ENCODE measurements at regions not wholly inside any gene's neighbourhood (a gene's known extent, or its start where the extent isn't known, plus 50 kb on each side); places are given as distances from the start of the nearest gene placed in this dataset.

DNA sequence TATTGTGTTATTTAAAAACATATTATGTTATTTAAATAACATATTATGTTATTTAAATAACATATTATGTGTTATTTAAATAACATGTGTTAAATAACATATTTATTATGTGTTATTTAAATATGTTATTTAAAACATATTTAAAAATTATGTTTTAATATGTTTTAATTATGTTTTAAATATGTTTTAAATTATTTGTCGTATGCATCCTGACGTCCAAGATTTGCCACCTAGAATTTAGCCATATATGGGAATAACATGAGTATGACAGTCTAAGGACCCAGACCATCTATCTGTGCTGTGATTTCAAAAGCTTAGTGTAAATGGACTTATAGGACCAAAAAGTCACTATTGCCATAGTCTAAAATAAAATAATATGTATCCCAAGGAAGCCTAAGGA is 484.3 kb upstream of the KLHL29 start:
- no peak for DNase-seq (ENCODE audit: low spot score)

DNA sequence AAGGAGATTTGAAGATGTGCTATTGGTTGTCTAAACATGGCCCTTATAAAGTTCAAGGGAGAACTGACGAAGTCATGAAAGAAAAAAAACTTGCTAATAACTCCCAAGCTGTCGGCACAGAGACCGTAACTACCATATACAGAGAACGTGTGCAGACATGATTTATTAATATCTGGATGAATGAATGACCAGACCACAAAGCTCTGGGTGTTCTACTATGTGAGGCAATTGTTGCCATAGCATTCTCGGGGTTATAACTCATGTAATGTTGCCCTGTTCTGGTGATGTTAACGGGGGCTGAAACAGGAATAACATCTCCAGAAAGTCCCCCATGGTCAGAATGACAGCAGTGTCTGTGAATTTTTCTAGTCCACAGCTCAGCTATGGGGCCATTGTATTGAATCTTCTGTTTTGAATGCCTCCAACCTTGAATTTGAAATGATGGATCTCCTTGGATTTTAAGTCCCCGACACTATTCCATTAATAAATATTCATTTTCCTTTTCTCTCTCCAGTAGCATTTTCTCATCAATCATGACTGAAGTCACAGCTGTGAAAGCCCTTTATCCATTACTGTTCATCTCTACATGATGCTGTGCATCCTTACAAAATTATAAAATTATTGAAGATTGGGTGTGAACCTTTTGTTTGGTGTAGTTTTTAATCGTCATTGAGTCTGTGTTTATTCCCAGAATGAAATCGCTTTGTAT is 483.4 kb upstream of the KLHL29 start:
- DNase-seq (ENCODE audit: low spot score) = no peak

DNA sequence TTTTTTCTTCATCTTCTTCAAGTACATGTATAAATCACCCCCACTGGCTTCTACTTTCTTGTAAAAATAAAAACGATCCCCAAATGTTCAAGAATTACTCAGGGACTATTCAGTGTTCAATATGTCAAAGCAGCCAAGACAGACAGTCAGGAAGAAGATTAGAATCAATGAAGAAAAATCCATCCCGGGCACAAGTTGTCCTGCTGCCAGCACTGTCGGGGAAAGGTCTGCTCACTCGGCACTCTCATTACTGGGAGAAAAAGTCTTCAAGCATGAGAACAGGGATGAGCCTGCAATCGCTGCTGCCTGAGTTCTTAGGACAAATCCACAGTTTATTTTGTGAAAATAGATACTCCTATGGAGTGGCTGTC is 482.8 kb upstream of the KLHL29 start:
- DNase-seq (ENCODE audit: low spot score) = no peak

DNA sequence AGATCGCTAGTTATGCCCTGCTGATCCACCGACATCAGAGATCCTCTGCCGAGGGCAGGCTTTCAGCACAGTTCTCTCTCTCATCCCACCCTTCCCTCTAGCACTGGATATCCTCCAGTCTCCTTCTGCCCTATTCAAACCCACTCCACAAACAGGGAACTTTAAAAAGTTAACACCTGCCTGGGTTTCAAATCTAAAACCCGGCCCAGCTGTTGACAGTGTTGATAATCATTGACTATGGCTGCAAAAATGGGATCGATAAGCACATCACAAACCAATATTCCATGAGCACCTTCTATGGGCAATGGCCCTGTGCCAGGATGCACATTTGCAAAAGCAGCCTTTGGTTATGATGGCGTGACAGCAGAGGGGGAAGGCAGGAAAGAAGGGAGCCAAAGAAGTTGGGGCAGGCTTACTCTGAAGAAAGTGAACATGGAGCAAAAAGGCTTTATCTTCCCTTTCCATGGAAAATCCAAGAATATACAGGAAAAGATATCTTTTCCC is 482.3 kb upstream of the KLHL29 start:
- DNase-seq (ENCODE audit: low spot score) = no peak

DNA sequence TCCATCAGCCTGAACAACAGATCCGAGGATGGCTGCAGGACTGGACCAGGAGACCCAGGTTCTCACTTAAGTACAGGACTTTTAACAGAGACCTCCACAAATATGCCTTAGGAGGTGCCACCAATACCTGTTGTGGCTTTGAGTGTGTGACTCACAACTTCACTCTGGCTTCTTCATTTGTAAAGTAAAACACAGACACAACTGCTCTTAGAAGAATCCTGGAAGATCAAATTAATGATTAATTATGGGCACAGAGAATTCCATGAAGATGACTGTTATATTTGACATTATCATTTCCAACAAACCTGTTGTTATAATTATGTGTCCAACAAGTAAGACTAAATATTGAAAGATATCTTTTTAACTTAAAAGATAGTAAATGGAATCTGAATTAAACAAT is 481.4 kb upstream of the KLHL29 start:
- DNase-seq (ENCODE audit: low spot score) = no peak

DNA sequence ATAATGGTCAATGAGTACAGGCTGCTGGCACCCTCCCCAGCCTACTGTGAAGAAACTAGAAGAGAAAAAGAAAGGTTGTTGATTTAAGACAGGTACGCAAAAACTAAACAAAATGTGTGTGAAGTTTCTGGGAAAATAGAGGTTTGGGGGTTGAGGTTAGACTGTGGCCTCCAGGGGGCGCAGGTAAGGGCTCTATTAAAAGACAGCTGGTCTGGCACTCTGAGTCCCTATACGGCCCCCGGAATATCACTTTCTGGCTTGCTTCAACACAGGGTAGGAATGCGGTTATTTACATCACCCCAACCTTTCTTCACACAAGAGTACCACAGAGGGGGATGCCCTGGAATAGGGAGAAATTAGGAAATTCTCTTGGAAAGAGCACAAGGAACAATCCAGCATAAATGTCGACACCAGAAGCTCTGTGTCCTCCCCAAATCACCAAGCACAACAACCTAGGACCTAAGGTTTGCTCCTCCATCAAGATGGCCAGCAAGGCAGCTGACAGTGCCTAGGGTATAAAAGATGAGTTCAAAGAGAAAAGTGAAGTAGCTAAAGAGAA is 480.8 kb upstream of the KLHL29 start:
- no peak for DNase-seq (ENCODE audit: low spot score)

DNA sequence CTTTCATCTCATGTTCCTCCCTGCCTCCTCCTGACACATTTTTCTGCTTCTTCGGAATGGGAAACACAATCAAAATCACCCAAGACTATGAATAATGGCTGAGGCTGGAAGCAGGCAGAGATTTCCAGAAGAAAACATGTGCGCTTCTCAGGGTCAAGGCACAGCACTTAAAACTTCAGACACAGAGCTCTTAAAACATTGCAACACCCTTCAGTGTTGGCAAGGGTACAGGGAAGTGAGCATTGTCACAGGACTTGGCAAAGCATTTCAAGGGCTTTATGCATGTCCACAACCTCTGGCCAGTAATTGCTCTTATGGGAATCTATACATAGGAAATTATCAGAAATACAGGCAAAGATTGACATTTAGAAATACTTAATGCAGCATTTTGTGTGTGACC is 477.6 kb upstream of the KLHL29 start:
- no peak for DNase-seq (ENCODE audit: low spot score)

DNA sequence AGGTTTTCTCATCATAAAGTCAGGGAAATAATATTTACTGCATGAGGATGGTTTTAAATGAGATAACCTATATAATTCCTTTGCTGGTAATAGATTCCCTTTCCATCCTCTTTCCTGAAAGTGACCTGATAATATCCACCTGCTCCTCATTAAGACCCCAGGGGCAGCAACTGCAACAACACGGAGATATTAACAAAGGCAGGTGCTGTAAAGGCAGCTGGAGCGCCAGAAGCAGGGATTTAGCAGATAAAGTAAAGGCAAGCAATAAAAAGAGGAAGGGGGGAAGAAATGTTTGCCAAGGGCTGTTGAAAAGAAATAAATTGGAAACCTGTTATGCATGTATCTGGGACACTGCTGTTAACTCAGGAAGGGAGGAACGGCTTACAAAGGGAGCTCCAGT is 472.6 kb upstream of the KLHL29 start:
- no peak for DNase-seq (ENCODE audit: low spot score)

DNA sequence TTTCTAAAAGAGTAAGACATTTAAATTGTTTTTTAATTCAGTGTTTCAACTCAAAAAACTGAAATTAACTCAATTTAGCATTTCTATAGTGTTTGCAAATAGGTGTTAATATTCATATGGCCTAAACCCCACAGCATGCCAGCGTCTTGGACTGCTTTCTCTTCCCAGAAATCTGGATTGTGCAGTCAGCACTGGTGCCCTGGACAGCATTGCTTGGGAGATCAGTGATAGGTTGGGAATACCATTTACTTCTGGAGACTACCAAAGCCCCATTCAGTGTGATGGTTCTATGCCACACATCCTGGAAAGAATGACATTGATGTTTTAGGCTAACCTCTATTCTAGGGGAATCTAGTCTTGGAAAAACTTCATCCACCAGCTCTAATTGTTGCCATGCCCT is 455.0 kb upstream of the KLHL29 start:
- no peak for DNase-seq (ENCODE audit: low spot score)

DNA sequence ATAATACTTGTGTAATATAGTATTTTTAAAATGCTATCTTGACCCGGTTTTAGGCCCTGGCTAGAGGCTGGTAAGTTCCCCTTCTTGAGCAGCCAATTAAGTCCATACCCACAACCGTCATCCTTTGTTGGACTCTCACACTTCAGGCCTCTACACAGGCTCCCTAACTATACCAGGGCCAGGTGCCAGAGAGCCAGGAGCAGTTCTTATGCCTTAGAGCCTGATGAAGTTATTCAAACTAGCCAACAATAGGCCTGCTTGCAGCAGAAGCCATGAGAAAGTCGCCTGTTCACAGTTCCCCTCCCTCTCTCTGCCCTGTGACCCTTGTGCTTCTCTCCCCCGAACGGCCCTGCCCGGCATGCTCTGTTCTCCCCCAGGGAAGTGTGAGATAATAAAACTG is 454.2 kb upstream of the KLHL29 start:
- DNase-seq (ENCODE audit: low spot score) = no peak

DNA sequence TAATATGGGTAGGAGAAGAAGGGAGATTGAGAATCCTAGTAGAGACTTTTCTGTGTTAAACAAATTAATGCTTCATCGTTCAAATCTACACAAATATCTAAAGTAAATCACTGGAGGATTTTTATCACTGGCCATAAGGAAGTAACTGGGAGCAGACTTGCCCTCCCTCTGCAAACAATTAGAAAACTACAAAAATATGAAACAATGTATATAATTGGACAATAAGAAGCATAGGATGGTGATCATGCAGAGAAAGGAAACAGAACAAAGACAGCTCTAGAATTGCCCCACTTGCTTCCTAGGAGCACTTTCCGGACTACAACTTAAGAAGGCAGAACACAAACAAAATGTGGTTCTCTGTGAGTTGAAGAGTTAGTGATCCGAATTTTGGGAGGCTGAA is 452.7 kb upstream of the KLHL29 start:
- no peak for DNase-seq (ENCODE audit: low spot score)

DNA sequence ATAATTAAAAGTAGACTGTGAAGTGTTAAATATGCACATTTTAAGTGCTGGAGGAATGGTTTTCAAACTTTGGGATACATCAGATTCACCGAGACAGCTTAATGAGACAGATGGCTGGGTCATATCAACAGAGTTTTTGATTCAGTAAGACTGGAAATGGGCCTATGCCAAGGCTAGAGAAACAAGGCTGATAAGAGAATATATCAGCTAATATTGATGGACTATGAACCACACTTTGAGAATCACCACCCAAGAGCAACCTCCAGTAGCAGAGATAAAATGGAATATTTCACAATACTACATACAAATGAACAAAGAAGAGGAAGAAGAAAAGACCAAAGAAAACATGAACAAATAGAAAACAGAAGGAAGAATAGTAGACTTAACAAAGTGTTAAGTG is 450.2 kb upstream of the KLHL29 start:
- DNase-seq (ENCODE audit: low spot score) = no peak

DNA sequence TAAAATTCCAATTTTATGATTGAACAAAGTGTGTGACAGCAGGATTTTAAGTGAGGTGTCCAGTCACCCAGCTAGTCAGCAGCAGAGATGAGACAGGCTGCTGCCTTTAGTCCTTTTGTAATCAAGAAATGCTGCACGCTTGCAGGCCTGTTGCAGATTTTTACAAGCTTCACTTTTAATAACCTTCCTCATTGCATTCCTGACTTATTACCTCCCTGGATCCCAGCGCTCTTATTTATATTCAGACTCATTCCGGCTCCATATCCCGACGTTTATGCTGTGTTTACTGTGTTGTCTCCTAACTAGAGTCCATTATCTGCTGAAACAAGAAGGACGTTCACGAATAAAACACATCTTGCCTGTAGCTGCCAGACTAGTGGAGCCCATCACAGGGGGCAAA is 442.5 kb upstream of the KLHL29 start:
- no peak for DNase-seq (ENCODE audit: low spot score)

DNA sequence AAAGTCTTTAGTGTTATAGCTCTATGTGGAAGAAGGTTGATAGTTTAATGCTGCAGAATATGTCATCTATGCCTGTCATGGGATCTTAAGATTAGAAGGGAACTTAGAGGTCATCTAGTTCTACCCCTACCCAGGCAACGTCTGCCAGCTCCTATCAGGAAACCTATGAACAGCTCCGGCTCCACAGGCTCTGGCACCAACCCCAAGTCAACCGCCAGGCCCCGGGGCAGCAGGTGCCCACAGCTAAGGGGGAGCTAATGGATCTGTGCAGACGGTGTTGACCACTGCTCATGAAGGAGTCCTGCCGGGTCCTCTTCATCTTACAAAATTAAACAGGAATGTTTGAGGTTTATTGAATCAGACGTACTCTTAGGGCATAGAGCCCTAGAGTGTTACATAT is 440.8 kb upstream of the KLHL29 start:
- no peak for DNase-seq (ENCODE audit: low spot score)

DNA sequence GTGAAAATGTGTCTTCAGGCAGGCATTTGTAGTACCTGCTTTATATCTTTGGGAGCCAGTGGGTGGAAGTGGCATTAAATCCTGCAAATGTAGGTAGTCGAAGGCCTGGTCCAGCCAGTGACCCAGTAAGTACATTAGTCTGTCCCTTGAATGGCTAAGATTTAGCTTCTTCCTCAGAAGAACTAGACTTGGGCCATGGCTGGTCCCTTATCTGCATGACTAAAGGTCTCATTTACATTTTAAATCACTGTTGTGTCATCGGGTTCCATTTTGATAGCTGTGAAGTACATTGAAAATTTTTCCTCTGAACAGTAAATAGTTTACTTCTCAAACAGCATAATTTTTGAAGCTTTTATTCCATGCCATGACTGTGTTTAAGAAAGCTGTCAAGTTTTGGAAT is 438.4 kb upstream of the KLHL29 start:
- DNase-seq (ENCODE audit: low spot score) = no peak

DNA sequence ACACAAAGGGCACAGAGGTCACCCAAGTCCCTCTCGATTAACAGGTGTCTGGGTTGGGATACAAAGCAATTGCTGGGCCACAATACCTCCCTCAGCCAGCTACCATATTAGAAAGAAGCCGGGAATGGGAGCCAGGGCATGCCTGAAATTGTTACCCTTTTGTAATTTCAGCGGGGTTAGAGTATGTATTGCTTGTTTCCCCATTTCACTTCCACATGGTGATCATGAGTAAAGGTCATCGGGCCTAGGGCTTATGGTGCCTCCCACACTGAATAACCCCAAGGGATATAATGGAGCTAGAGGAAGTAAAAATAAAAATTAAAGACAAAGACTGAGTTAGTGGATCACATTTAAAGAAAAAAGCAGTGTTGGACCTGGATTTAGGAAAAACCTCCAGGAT is 437.2 kb upstream of the KLHL29 start:
- no peak for DNase-seq (ENCODE audit: low spot score)

DNA sequence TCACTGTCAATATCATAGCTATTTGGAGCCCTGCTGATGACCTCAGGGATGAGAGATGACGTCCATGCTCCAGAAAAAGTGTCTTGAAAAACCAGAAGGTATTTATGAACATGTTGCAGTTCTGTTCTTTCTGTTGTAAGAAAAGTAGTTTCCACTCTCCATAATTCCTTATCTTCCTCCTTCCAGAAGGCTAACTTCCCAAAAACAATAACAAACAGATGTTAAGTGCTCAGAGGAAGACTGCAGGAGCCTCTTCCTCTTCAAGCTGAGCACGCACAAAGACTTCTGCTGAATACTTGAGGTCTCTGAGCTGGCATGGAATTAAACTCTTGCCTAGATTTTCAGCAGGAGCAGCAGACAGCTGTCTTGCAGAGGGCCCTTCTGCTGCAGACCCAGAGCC is 434.5 kb upstream of the KLHL29 start:
- no peak for DNase-seq (ENCODE audit: low spot score)

DNA sequence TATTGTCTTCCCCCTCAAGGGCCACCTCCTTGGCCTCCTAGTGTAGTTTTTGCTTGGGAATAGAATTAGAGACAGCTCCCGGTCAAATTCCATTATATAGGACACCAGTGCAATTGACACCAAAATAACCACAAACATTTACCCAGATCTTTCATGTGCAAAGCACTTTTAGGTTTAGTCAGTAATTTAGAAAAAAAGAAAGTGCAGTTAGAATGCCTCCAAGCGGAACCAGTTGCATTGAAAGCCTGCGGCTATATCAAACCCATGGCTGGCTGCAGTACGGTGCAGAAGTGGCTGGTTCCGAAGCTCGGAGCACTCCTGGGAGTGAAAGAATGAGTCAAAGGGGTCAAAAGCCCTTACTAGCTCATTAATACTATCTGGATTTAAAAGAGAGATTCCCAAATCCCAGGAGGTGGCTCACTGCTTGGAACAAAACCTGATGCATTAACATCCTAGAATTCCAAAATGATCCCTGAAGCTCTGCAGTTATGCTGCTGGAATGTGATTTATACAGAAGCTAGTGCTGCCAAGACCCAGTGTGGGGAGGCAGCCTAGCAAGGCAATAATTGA is 432.2 kb upstream of the KLHL29 start:
- no peak for DNase-seq (ENCODE audit: low spot score)

DNA sequence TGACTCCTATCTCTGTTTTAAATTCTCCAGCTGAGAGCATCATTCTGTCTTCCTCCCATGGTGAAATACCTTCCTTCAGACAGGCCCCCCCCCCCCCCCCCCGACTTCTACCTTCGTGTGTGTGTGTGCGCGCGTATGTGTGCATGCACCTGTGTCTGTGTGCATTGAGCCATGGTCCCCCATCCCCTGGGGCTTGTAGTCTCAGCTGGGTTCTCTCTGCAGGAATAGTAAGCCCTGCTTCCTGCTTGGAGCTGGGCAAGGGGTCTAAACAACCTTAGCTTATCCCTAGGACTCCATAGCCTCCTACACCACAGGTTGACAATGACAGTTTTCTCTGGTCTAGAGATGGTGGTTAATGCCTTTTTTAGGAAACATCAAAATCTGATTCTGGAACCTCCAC is 427.5 kb upstream of the KLHL29 start:
- no peak for DNase-seq (ENCODE audit: low spot score)

DNA sequence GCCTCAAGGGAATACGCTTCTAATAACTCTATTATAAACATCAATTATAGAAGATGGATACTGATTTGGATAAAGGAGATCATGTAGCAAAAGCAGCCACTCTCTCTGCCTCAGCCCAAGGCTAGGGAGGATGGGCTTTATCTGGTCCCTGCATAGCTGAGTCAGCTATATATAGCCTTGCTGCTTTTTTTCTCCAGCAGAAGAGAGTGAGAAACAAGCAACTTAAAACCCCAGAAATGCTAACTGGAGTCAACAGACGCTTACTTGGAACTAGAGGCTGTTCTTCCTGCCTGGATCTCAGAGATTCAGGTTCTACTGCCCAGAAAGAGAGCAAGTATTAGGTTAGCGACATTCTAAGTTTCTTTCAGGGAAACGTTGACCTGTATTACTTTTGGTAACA is 426.7 kb upstream of the KLHL29 start:
- DNase-seq (ENCODE audit: low spot score) = no peak

DNA sequence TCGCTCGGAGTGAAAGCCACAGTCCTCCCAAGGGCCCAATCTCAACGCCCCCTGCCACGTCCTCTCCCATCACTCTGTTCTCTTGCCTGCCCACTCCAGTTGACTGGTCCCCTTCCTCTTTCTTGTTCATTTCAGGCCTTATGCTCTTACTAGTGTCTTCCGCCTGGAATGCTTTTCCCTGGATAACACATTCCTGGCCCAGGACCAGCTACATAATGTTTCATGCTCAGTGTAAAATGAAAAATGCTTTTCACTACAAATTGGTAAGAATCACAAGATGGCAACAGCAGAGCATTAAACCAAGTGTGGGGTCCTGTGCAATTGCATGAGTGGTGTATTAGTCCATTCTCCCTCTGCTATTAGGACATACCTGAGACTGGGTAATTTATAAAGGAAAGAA is 417.2 kb upstream of the KLHL29 start:
- DNase-seq (ENCODE audit: low spot score) = no peak

DNA sequence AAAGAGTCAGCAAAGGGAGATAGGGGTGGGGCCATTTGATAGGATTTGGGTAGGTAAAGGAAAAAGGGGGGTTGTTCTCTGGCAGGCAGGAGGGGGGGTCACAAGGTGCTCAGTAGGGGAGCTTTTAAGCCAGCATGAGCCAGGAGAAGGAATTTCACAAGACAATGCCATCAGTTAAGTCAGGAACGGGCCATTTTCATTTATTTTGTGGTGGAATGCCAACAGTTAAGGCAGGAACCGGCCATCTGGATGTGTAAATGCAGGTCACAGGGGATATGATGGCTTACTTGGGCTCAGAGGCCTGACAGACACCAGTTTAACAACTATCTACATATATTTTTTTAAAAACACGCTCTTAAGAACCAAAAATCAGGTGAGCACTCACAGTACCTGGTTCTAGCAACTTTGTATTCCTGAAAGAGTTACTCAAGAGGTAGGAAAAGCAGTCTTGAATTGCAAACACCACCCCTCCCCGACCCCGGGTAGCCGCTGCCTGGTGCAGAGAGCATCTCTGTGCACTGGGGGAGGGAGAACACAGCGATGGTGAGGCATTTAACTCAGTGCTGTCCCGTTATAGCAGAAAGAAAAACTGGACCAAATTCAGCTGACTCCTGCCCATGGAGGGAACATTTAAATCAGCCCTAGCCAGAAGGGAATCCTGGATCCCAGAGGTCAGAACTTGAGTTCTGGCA is 414.5 kb upstream of the KLHL29 start:
- no peak for DNase-seq (ENCODE audit: low spot score)

DNA sequence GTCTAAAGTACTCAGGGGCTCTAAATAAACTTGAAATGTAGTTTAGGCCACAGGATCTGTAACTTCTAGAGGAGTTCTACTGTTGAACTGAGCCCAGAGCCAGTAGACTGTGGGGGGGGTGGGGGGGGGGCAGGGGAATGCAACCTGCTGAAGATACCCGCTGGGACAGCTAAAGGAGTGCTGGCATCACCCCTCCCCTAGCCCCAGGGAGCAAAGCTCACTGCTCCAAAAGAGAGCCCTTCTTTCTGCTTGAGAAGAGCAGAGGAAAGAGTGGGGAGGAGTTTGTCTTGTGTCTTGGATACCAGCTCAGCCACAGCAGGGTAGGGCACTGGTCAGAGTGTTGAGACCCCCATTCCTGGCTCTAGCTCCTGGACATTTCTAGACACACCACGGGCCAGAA is 414.0 kb upstream of the KLHL29 start:
- no peak for DNase-seq (ENCODE audit: low spot score)

Measured in CD4-positive, alpha-beta T cell treated with Interleukin-15 for 4 hours (primary cell).